DMS153 treated with DMSO at 0.1 percent for 48 hours (cell line): ENCODE measurements at regions not wholly inside any gene's neighbourhood (a gene's known extent, or its start where the extent isn't known, plus 50 kb on each side); places are given as distances from the start of the nearest gene placed in this dataset.

Experiments used
- DNase-seq: peaks from one replicate; lab custom pipeline; 2025; ENCODE audit not compliant: unreplicated experiment; lab: John Stamatoyannopoulos, UW

DNA sequence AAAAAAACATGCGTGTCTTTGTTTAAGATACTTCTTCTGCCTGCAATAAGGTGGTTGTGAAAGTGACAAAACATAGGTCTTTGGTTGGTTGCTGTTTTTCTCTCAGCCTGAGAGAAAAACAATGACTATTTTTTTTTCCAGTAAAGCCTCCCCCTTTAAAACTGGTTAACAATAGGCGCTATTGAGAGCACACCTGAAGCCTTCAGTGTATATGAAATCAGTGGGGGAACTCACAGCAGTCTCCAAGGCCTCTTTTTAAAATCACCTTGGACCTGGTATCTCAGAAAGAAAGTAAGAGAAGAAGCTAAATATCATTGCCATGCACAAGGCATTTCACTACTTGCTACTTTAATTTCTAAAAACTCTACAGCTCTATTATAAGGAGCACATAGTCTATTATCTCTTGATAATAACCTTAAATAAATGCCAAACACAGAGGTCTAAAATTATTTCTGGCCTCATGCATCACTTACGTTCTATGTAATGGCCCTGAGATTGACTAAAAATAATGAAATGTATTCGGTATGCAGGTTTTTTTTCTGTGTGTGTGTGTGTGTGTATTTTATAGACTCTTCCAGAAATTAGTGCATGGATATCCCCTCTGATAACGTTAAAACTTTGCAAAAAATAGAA, 544.4 kb downstream of the TDRD15 start:
- no peak for DNase-seq

DNA sequence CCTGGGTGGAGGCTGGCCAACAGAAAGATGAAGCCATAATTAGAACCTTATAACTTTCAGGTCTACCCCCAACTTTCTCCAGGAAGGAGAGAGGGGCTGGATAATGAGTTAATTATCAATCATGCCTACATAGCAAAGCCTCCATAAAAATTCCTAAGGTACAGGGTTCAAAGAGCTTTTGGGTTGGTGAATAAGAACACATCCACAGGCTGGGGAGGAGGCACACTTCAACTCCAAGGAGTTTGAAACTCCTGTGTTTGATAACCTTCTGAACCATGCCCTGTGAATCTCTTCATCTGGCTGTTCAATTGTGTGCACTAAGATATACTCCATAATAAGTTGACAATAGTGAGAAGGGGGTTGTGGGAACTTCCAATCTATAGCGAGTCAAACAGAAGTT, 552.3 kb downstream of the TDRD15 start:
- DNase-seq = no peak

DNA sequence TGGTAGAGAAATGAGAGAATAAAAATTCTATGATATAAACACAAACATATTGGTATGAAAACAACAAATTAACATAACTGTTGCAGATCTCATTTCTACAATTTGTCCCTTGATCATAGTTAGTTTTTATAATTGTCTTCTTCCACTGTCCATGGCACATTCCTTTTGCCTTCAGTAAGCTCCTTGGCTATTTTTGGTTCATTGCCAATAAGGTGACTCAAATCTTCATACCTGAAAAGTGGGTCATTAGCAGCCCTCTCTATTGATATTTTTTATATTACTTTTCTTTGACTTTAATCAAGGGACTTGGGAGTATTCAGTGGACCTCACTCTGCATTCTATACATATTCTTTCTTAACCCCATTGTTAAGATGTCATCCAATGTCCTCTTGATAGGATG, 552.9 kb downstream of the TDRD15 start:
- DNase-seq = no peak

DNA sequence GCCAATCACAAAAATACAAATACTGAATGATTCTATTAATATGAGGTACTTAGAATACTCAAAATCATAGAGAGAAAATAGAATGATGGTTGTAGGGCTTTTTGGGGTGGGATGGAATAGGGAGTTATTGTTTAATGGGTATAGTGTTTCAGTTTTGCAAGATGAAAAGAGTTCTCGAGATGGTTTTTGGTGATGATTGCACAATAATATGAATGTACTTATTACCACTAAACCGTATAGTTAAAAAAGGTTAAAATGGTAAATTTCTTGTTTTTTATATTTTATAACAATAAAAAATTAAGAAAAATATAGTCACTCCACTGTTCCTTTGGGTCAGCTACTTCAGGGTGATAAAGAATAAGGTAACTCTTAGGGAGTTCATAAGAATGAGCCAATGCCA, 560.1 kb downstream of the TDRD15 start:
- DNase-seq = no peak

- no peak for DNase-seq
Observed at GRCh38 chr2:21687589-21687988, 563.8 kb downstream of the TDRD15 start.

GRCh38 chr2:21690005-21690404, 566.2 kb downstream of the TDRD15 start:
- no peak for DNase-seq

DNA sequence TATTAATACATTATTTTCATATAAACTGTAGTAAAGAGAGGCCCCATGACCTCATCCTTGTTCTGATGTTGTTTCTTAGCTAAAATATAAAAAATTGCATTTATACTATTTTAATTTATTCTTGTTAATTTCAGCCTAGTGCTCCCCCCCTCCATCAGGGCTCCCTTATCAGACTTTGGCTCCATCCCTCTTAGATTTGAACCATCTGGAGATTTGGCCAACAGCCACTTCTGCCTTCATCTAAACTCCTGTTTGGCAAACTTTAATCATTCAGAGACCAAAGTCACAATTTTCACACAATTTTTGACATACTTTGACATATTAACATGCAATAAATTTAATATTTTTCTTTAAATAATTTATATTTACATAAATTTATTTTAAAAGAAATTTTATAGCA, 569.3 kb downstream of the TDRD15 start:
- no peak for DNase-seq

GRCh38 chr2:21694079-21694878, 570.5 kb downstream of the TDRD15 start:
- DNase-seq = no peak

GRCh38 chr2:21696900-21697299, 573.1 kb downstream of the TDRD15 start:
- no peak for DNase-seq

DNA sequence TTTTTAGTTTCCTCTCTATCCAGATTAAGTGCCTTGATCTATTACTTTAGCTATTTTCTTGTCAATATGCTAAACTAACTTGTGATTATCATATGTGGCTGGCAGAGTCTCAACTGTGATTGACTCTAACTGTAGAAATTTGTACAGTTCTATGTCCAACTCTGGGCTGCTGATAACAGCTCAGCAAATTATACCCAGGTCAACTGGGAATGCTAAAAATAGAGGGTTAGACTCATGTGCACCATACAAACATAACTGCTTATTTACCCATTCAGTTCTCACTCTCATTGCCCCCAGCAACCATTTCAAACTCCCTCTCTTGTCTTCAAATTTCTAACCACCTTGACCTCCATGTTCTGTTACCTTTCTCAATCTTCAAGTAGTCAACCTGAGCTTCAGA, 576.9 kb downstream of the TDRD15 start:
- DNase-seq = no peak

GRCh38 chr2:21710031-21710430, 586.3 kb downstream of the TDRD15 start:
- DNase-seq = no peak

GRCh38 chr2:21710496-21710895, 586.7 kb downstream of the TDRD15 start:
- DNase-seq = no peak

GRCh38 chr2:21715887-21716286, 592.1 kb downstream of the TDRD15 start:
- DNase-seq = no peak

DNA sequence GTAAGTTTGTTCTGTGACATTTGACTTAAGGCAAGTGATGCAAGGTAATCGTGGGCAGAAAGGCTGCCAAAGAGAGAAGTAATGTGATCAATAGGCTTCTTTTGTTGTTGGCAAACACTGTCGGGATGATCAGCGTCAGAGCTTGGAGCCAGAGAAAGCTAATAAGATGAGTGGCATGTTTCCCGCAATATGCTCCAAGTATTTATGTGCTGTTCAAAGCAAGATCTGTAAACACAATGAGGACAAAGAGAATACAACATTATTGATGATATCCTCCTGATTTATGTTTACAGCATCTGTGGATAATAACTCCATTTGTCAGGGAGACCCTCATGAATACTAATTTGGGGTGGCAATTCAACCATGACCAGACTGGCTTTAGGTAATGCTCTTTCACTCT, 603.3 kb downstream of the TDRD15 start:
- DNase-seq = no peak

DNA sequence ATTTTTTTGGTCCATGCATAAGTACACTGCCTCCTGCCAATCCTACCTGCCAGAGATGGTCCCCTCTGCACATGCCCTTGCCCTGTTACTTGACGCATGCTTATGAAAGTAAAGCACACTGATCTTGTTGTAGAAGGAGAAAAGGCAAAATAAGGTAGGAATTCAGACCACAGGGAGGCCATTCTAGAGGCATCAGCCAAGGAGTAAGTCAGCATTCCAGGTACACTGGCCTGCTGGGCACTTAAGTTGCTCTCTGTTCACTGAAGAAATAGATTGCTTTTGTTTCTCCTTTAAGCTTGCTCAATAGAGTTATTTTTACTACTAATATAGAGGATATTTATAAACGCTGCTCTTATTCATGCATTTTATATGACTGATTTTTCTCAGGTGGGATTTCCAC, 604.4 kb downstream of the TDRD15 start:
- DNase-seq = no peak

GRCh38 chr2:21730141-21730540, 606.4 kb downstream of the TDRD15 start:
- no peak for DNase-seq

GRCh38 chr2:21740484-21740883, 616.7 kb downstream of the TDRD15 start:
- no peak for DNase-seq

DNA sequence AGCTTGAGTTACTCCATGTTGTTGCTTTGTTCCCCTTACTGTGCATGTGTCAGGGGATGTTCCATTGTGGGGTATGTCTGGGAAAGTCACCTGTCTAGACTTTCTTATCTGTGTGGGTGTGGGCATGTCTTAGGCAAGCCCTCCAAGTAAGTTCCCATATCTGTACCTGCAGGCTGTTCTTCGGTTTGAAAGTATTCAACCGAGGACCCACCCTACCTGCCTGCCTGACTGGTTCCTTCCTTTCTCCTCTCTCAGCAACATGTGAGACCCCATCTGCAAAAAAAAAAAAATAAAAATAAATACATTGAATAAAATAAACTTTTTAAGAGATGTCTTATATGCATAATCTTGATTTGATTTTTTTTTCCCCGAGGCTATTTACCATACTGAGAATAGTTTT, 622.7 kb downstream of the TDRD15 start:
- DNase-seq = no peak

DNA sequence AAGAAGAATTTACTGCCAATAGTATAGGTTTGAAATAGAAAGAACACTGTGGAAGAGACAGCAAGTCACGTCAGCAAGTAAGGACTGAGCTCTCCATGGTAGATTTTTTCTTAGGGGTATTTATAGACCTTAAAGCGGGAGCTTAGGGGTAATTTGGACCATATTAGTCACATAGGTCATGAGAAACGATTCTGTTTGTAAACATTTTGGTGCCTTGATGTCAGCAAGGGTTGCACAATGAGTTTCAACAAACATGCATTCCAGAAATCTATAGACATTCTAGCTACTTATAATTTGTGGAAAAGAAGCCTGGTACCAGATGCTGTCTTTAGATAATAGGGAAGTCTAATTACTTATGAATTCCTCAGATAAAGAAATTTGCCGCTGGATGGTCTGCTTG, 624.7 kb downstream of the TDRD15 start:
- no peak for DNase-seq

DNA sequence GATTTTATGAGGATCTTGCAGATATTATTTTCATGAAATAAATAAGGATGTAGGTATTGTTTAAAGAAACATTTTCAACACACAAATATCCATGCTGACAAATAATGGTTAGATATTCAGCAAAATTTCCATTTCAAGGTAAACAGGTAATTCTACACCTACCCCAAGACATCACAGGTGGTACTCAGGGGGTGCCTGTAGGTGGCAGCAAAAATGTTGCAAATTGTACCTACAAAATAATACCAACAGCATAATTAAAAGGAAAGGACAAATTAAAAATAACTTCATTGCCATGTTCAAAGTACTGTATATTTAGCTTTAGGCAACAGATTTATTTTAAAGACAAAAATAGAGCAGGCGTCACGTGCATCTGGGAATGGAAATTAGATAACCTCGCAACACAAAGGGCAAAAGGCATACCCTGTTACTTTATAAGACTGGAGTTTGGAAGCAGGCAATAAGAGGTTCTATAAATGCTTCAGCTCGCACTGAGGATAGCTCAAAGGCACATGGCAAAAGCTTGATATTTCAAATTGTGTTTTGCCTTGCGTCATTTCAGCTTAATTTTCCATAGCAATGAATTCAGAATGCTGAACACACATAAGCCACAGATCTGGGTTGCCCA, 630.5 kb downstream of the TDRD15 start:
- DNase-seq = no peak

DNA sequence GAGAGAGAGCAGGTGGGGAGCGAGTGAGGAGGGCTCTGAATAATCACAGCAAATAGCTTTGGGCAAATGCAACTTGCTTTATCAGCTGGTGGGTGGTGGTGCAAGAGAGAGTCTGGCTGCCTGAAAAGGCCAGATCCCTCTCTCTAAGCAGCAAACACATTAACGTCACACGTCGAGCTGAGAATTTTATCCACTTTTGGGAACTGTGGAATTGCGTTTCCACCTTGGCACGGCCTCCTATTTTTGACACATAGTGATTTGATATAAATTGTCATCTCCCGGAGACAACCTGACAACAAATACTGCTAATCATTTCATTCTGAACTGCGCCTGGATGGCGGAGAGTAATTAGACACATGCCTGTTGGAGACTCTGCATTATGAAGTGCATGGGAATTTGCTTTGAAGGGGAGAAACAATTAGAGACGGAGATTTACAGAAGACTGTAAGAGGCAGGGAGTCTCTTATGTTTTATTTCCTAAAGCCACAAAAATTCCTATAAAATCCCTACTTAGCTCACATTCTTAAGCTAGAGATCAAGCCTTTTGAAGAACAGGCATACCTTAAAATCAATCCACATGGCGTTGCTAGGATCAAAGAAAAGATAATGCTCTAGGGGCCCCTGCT, 634.1 kb downstream of the TDRD15 start:
- DNase-seq = no peak

GRCh38 chr2:21759819-21760218, 636.1 kb downstream of the TDRD15 start:
- no peak for DNase-seq
